ENCODE measurements at regions not wholly inside any gene's neighbourhood (a gene's known extent, or its start where the extent isn't known, plus 50 kb on each side); places are given as distances from the start of the nearest gene placed in this dataset.

- TF ChIP-seq POLR2A (IDR thresholded peaks at IDR 0.05) (no peak), POLR2AphosphoS5 (IDR thresholded peaks at IDR 0.05) (no peak), CTCF (IDR thresholded peaks at IDR 0.05 in 8 of 11, conservative IDR thresholded peaks at IDR 0.05 in 3 of 11) (no peak)
Measured at GRCh38 chr7:112996331-112996871, 90.2 kb downstream of the GPR85 start.

Measured in spleen (tissue), 7 donors.